Endothelial cell of umbilical vein (primary cell): ENCODE measurements at regions not wholly inside any gene's neighbourhood (a gene's known extent, or its start where the extent isn't known, plus 50 kb on each side); places are given as distances from the start of the nearest gene placed in this dataset.

Experiments used
- BruUV-seq: library from RNA; stranded (reverse); fragments of 400-500 nt; replicated peaks from 2 replicates; lab custom pipeline; 2021; lab: Mats Ljungman, UMichigan
- CTCF ChIA-PET: fragments of 300-600, 350-600 bp; sonication (Branson Sonifier 250); formaldehyde crosslinking; loops from one replicate; lab custom pipeline; 2021; ENCODE audit warnings: antibody characterized with exemption, inconsistent platforms; lab: Charles Lee
- POLR2A ChIA-PET: fragments of 300-600, 350-600 bp; sonication (Branson Sonifier 250); formaldehyde crosslinking; loops from one replicate; lab custom pipeline; 2021; ENCODE audit warnings: antibody characterized with exemption, inconsistent platforms; lab: Charles Lee
- DNase-seq: peaks from one replicate; pipeline ENCODE4 v3.0.0-alpha.2; 2011; ENCODE audit warnings: low read depth, low spot score
- FAIRE-seq: peaks from 2 replicates; lab custom pipeline; 2011; peaks lifted over from hg19 to GRCh38; lab: Jason Lieb, UNC
- H2AFZ ChIP-seq: 2 replicates; pipeline ENCODE4 v1.6.0; 2012; ENCODE audit warnings: low read depth, low read length, control low read depth, inconsistent platforms
- H3K27ac ChIP-seq: 2 replicates; pipeline ENCODE4 v1.5.1; 2011; ENCODE audit warnings: low read depth, mild to moderate bottlenecking, control low read depth, low read length, moderate library complexity; ENCODE audit not compliant: insufficient read depth
- H3K27me3 ChIP-seq, 2 experiments: 2 replicates each; pipeline versions ENCODE4 v1.6.0 to v1.6.1; 2011; ENCODE audit warnings: low read length in 2 of 2, mixed read lengths in 1 of 2; ENCODE audit not compliant: control insufficient read depth in 2 of 2, insufficient read depth in 2 of 2
- H3K36me3 ChIP-seq, 2 experiments: 2 replicates in 1 of 2; 3 replicates in 1 of 2; pipeline ENCODE4 v1.5.1; 2011; ENCODE audit warnings: low read length in 2 of 2, mild to moderate bottlenecking in 1 of 2, moderate library complexity in 1 of 2; ENCODE audit not compliant: control insufficient read depth in 2 of 2, insufficient read depth in 2 of 2; ENCODE audit errors: extremely low read depth in 1 of 2
- H3K4me1 ChIP-seq: 3 replicates; pipeline ENCODE4 v1.5.1; 2011; ENCODE audit warnings: mild to moderate bottlenecking, low read length; ENCODE audit not compliant: control insufficient read depth, insufficient read depth; ENCODE audit errors: extremely low read depth
- H3K4me2 ChIP-seq: 2 replicates; pipeline ENCODE4 v1.6.1; 2011; ENCODE audit warnings: low read length, control low read depth, mixed read lengths; ENCODE audit not compliant: insufficient read depth
- H3K4me3 ChIP-seq, 3 experiments: fragments of 200-600 bp in 1 of 3; sonication (generic), shearing (Covaris generic) in 1 of 3; replicated peaks in 1 of 3; 2 replicates each; pipeline ENCODE4 v1.5.1; 2011 to 2016; ENCODE audit warnings: control low read depth in 3 of 3, low read length in 3 of 3, mild to moderate bottlenecking in 2 of 3, inconsistent platforms in 1 of 3, low read depth in 1 of 3, moderate library complexity in 1 of 3; ENCODE audit not compliant: insufficient read depth in 1 of 3
- H3K79me2 ChIP-seq: 2 replicates; pipeline ENCODE4 v1.6.0; 2012; ENCODE audit warnings: low read length, inconsistent platforms; ENCODE audit not compliant: control insufficient read depth, insufficient read depth
- H3K9ac ChIP-seq: replicated peaks from 2 replicates; pipeline ENCODE3; 2011; ENCODE audit warnings: low read length, control low read depth; ENCODE audit not compliant: insufficient read depth; ENCODE audit errors: extremely low read depth
- H3K9me1 ChIP-seq: replicated peaks from 3 replicates; pipeline ENCODE4 v1.6.0; 2011; ENCODE audit warnings: mild to moderate bottlenecking, low read length; ENCODE audit not compliant: control insufficient read depth, insufficient read depth; ENCODE audit errors: extremely low read depth
- H3K9me3 ChIP-seq: replicated peaks from 2 replicates; pipeline ENCODE4 v1.5.1; 2012; ENCODE audit warnings: low read length, inconsistent platforms; ENCODE audit not compliant: control insufficient read depth, insufficient read depth
- H4K20me1 ChIP-seq: replicated peaks from 2 replicates; pipeline ENCODE3; 2011; ENCODE audit warnings: mild to moderate bottlenecking, low read length; ENCODE audit not compliant: control insufficient read depth, insufficient read depth; ENCODE audit errors: extremely low read depth
- EZH2 ChIP-seq: IDR thresholded peaks from 2 replicates; pipeline ENCODE4 v1.6.1; 2012; ENCODE audit warnings: borderline replicate concordance, low read depth, mild to moderate bottlenecking, moderate library complexity, low read length, inconsistent platforms; ENCODE audit not compliant: severe bottlenecking
- FOS ChIP-seq: IDR thresholded peaks from 2 replicates; pipeline ENCODE4 v1.6.1; 2011; ENCODE audit warnings: mild to moderate bottlenecking, low read length, moderate library complexity, borderline replicate concordance; ENCODE audit not compliant: insufficient read depth
- JUN ChIP-seq: IDR thresholded peaks from 2 replicates; pipeline ENCODE4 v1.6.1; 2011; ENCODE audit warnings: borderline replicate concordance, low read depth; ENCODE audit not compliant: insufficient read length, insufficient read depth
- MAX ChIP-seq: IDR thresholded peaks from 2 replicates; pipeline ENCODE4 v1.6.1; 2011; ENCODE audit not compliant: insufficient read depth, insufficient read length
- MYC ChIP-seq: IDR thresholded peaks from one replicate; pipeline ENCODE4 v1.6.1; 2011; ENCODE audit warnings: mild to moderate bottlenecking, low read depth, low read length
- POLR2A ChIP-seq: IDR thresholded peaks from 2 replicates; pipeline ENCODE4 v1.6.1; 2012; ENCODE audit warnings: low read depth, mild to moderate bottlenecking, control low read depth, low read length
- dilution Hi-C: fragments of 300-500 bp; cut with MboI; formaldehyde crosslinking; loops from one replicate; pipeline ENCODE4 v1.15.0; 2019; ENCODE audit warnings: low sequenced_read_pairs; ENCODE audit not compliant: extremely low pct_ligation_motif_present
- intact Hi-C: fragments of 100-400 bp; cut with micrococcal nuclease; formaldehyde crosslinking; loops from one replicate; pipeline ENCODE4 v1.10.0; 2022

DNA sequence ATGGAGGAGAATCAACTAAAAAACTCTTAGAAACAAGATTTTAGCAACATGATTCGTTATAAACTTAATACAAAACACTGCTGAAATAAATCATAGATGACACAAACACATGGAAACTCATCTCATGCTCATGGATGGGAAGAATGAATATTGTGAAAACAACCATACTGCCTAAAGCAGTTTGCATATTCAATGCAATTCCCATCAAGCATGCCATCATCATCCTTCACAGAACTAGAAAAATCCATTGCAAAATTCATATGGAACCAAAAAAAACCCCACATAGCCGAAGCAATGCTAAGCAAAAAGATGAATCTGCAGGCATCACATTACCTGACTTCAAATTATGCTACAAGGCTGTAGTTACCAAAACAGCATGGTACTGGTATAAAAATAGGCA lies 1015.8 kb upstream of the GRIA3 start:
- no peak for FAIRE-seq
- intact Hi-C loops (no loop called here), dilution Hi-C loops (no loop called here)
- H3K9me3 ChIP-seq, result no peaks in the 10 kb centered on the region
- H3K9me1 ChIP-seq, result no peaks in the 10 kb centered on the region
- no peak overlapping the region for H3K27ac ChIP-seq
- no peaks in the 10 kb centered on the region for H3K36me3 ChIP-seq
- no peak overlapping the region for H3K4me3 ChIP-seq
- no peak overlapping the region for H3K9ac ChIP-seq
- no peaks in the 10 kb centered on the region for H3K4me1 ChIP-seq
- no TSS peak for BruUV-seq
- ChIA-PET POLR2A (no interaction called here), CTCF (no interaction called here)
- H3K27me3 ChIP-seq, result no peaks in the 10 kb centered on the region
- H3K79me2 ChIP-seq, result no peaks in the 10 kb centered on the region
- TF ChIP-seq JUN, result no peak
- TF ChIP-seq MAX, result no peak
- no peak for TF ChIP-seq POLR2A
- no peak for DNase-seq
- no peak overlapping the region for H2AFZ ChIP-seq
- H4K20me1 ChIP-seq, result no peaks in the 10 kb centered on the region
- H3K4me2 ChIP-seq, result no peak overlapping the region

GRCh38 chrX:122184791-122185190 lies 999.3 kb upstream of the GRIA3 start:
- Histone ChIP-seq H3K9me1 (no peaks in the 10 kb centered on the region), H3K79me2 (no peaks in the 10 kb centered on the region), H3K4me3 (no peak overlapping the region), H4K20me1 (no peaks in the 10 kb centered on the region), H3K4me1 (no peaks in the 10 kb centered on the region), H3K27me3 (no peaks in the 10 kb centered on the region), H3K36me3 (no peaks in the 10 kb centered on the region), H3K9me3 (no peaks in the 10 kb centered on the region), H2AFZ (no peak overlapping the region), H3K27ac (no peak overlapping the region), H3K4me2 (no peak overlapping the region), H3K9ac (no peak overlapping the region)
- TF ChIP-seq MAX (no peak), FOS (no peak), MYC (no peak), POLR2A (no peak), EZH2 (no peak)
- CTCF ChIA-PET, result no interaction called here
- DNase-seq (no peak), FAIRE-seq (no peak)
- dilution Hi-C loops, result no loop called here
- no TSS peak for BruUV-seq
- POLR2A ChIA-PET, result no interaction called here
- intact Hi-C loops, result no loop called here
